NCI-H82 (cell line): ENCODE measurements at regions not wholly inside any gene's neighbourhood (a gene's known extent, or its start where the extent isn't known, plus 50 kb on each side); places are given as distances from the start of the nearest gene placed in this dataset.
A peak's percentile ranks its signal among the peaks of the same experiment; 100 is the strongest.

ENCODE experiments used
- DNase-seq: peaks from one replicate; lab custom pipeline; 2025; lab: John Stamatoyannopoulos, UW

DNA sequence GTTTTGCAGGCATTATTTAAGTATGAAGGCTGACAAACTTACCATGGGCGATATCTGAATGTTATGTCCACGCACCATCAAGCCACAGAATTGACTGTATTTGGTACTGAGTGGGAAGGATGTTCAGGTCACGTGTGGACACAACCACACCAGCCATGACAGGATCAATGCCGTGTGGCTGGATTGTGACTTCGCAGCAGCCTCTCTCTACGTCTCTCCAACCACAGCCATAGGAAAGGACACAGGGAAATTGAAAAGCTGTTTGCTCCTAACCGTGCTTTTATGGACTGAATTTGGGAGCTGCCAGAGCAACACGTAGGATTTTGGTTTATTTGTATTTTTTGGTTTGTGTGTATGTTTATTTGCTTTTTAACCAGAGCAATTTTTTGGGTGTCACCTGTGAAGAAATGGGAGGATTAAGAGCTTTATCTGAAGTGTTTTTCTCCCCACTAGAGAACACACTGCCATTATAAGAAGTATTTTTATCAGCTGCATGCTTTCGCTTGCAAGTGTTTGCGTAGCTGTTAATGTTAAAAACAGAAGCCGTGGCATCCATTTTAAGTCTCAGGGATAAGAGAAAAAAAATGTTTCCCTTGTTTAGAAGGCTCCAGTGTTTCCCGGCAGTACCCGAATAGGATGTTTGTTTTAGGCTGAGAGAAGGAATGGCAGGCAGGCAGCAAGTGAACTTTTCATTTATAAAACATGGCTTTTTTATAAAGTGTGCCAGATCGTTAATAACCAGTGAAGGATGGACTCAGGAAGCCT lies 401.1 kb upstream of the NFE2L3 start:
- DNase-seq = no peak

DNA sequence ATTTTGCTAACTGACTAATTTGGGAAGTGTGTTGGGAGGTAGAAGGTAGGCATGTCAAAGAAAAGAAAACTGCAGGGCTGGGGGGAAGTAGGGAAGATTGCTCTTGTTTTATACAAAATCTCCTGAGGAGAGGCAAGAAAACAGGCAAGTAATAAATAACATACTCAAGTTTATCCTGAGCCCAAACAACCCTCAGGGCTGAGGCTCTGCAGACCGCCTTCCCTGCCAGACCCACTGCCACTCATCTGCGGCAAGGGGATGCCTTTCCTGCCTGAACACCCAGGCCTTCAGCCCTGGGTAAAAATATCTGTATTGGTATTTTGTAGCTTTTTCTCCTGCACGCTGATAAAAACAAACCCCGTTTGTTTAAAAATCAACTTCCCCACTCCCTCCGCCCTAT lies 399.8 kb upstream of the NFE2L3 start:
- DNase-seq = no peak

DNA sequence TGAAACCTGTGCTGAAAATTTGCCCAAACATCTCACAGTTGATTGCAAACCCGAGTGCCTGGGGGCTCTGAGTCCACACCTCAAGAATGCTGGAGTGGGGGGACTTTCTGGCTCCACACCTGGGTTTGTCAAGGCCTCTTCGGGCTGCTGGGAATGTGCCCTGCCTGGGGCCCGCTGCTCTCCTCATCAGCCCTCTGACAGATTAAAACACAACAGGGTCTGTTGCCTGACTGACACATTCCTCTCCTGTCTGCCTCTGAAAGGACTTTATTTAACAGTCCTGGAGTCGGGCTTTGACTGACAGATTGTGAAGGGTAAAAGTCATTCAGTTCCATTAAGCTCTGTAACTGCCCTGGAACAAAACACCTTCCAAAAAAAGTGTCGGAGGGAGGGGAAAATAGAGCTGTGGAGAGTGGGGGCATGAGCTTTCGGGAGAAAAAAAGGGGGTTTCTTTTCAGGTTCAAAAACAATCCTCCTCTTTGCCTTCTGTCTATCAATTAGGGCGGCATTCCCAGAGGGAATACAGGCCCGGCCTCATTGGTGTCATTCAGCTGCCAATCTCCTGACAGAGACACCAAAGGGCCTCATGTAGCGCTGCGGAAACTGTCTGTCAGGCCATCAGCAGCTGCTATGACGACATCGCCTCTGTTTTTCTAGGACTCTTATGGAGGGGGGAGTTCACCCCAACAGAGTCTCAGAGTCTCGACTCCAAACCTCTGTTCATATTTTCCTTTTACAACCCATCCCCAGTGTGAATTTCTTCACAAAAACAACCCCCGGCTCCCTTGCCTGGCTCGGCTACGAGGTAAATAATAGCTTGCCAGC lies 398.8 kb upstream of the NFE2L3 start:
- peak; percentile 33 for DNase-seq

DNA sequence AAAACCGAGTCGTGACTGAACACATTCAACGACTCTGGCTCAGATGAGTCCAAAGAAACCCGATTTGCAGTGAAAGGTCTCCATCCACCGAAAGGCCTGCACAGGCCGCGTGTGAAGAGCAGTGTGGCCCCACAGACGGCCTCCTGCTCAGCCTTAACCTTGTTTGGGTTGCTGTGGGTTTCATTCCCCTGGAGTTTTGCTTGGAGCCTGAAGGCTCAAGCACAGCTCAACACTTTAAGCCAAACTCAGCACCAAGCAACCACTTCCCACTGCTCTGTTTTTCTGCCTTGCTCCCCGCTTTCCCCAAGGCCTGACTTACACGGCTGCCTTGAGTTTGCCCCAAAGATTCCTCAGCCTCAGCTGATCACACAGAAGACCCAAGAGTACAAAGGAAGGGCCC lies 398.2 kb upstream of the NFE2L3 start:
- no peak for DNase-seq

DNA sequence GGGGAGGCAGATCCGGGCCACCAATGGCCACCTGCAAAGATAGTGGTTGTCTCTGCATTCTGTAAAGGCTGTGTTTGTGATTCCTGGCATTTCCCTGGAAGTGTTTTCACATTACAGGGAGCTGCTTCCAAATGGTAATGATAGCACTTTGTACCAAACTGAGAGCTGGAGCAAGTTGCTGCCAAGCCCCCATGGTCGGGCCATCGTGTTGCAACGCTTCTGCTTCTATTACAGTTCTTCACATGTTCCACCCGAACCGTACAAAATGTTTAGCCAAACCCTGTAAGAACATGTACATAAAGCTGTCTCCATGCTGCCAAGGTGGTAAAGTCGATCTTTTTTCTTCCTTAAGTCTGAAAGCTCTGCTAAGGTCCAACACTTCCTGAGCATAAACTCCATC lies 397.7 kb upstream of the NFE2L3 start:
- DNase-seq = no peak

DNA sequence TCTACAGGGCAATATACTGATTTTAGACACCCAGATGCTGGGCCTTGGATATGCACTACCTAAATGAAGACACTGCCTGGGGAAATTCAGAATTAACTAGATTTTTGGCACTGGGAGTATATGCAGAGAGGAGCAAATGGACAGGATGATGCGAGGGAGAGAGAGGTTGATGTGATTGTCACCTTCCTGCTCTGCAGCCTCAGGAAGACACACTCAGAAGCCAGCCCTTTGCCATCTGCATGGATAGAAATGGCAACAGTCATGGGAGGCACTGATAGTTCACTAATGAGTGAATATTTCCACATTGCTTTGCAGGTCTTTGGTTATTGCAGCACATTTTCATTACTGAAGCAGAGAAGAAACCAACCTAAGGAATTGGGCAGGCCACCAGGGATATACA lies 397.2 kb upstream of the NFE2L3 start:
- no peak for DNase-seq

DNA sequence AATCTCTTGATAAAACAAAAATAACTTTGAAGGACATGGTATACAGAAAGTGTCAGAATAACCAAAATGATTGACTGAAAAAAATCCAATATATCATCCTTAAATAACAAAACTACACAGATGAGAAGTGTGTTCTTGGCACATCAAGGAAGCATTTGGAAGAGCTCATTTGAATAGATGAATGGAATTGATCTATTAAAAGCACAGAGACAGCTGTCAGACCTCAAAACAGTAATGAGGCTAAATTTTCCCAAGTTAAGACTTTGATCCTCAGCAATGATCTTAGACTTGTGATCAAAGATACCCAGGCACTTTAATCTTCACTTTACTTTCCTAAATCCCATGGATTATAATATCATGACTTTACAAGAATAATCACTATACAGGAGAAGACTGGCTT lies 395.4 kb upstream of the NFE2L3 start:
- peak; percentile 76 for DNase-seq

DNA sequence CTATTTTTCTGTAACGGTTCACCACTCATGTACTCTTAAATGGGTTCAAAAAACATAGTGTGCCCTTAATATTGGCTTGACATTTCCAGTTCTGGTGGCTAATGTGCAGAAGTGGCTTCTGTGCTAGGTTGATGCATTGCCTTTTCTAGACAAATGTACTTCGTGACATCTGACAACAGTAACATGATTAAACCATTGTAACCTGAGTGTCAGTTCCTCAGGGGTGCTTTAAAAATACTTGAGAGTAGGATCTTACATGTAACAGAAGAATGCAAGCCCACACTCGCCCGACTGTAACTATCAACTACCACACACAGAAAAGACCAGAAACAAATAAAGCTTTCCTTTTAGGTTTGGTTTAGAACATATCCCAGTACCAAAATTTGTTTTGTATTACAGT lies 393.4 kb upstream of the NFE2L3 start:
- no peak for DNase-seq

DNA sequence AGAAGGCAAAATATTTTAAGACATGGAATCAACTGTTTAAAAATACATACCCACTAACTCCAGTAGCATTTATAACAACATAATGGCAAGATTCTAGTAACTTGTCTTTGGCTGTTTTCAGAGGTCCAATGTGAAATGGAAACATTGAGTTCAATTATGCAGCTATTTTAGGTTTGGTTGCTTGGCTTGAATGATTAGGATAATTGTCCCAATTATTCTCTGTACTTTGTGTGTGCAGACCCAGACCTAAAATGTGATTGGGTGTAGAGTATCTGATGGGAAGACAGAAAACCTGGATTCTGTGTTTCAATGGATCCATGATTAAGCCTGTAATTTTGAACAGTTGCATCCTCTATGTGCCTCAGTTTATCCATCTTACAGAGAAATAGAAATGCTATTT lies 392.7 kb upstream of the NFE2L3 start:
- DNase-seq = no peak

DNA sequence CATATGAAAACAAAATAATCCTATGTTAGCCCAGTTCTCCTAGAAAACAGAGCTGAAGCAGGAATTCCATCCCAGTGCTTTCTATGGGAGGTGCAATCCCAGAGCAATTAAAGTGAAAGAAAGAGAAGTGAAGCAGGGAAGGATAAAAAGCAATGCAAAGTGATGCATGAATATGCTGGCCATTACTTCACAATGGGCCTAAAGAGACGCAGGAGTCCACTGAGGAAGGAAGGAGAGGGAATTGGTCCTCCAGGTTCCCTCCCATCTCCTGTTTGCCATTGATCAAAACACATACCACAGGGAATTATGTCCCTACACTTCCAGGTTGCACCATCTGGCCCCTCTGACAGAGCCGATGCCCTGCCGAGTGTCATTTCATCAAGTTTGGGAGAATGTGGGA lies 392.2 kb upstream of the NFE2L3 start:
- DNase-seq = peak; percentile 49

DNA sequence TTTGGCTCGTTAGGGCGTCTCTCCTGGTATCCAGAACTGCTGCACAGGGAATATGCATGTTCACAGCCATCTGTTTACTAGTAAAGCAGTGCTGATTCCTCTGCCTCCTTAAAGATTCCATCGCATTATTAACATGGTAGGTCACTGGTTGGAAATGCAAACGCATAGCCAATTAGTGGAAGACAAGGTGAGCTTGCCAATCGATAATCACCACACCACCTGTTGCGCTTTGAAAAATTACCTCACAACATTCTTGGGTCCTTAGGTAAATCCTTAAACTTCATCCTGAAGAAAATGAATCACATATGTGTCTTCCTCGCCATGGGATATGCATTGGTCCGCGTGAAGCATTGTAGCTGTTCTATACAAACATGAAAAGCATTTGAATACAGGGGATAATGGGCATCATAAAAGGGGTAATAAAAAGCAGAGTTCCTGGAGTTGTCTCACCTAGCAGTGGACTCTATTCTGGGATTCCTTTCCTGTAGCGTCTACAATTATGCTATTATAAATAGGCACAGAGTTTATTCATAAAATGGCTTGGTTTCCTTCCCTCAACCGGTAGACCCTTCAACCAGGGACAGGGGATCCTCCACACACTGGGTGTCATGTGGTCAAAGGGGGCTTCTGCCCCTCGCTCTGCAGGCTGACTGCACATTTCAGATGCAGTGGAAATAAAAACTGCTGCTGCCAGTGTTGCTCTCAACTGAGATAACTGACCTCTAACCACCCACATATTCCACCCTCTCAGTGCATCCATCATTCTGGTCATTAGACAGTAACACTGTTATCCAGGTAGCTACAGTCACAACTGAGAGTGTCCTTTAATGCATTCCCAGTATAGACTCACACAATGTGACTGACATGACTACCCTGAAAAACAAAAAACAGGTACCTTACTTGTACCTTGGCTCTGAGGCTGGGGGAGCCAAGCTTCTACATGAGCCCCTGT lies 389.2 kb upstream of the NFE2L3 start:
- peak; percentile 57 for DNase-seq

DNA sequence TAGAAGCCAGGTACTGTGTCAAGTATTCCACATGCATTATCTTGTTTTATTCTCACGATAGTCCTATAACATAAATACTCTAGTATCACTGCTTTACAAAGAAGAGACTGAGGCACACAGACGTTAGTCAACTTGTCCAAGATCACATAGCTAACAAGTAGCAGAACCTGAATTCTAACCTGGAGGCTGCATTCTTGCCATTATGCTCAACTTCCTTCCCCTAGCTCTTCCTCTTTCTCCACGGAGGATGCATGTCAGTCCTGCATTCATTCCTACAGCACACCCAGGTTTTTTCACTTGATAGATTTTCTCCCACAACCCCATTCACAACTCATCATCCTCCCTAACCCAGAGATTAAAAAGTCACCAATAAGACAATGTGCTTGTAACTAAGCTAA lies 388.5 kb upstream of the NFE2L3 start:
- no peak for DNase-seq

DNA sequence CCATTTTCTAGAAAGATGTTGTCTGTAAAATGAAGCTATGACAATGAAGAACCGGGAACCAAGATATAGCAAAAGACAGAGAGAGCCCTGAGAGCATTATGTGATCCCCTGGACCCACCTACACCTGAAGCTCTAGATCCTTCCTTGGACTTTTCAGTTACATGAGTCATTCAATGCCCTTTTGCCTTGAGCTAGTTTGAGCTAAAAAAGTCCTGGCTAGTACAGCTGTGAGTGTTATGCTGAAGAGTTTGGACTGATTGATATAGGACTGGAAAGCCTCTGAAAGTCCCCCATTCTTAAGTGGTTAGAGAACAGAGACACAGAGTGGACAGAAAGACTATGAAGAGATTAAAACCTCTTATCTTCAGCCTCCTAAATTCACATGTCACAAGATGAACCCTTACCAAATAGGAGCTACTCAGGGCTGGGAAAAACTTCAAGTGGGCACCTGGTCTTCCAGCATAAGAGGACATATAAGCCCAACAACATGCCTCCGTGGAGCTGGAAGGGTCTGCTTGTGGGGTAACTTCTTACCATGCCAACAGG lies 386.8 kb upstream of the NFE2L3 start:
- DNase-seq = no peak

DNA sequence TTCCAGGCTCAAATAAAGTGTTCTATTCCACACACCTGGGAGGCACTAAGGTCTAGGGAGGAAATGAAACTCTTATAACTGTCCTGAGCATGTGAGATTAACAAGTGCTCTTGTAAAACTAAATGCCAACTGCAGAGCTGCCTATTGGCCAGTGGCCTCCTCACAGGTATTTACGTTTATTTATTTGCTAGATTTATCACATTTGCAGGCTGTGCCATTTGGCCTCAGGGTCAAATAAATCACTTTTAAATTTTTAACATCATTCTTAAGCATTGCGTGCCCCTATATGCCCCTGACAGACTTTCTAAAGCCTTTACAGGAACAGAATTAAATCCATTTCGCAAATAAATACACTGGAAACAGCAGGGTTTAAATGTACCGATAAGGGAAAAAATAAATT lies 381.8 kb upstream of the NFE2L3 start:
- DNase-seq = no peak

DNA sequence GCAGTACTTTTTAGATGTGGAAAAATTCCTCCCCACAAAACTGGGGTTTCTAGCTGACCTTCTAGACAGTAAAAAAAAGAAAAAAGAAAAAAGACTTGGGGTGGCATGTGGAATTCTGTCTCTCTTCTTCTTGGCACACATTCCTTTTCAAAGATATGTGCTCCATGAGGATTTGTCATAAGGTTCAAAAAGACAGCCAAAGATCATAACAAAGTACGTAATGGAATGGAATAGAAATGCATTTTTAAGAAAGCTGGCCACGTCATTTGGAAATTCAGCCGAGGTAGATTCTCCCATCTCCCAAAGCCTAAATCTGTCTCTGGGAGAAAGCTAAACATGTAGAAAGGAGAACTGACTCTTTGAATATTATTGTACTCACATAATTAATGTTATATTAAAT lies 381.3 kb upstream of the NFE2L3 start:
- no peak for DNase-seq

DNA sequence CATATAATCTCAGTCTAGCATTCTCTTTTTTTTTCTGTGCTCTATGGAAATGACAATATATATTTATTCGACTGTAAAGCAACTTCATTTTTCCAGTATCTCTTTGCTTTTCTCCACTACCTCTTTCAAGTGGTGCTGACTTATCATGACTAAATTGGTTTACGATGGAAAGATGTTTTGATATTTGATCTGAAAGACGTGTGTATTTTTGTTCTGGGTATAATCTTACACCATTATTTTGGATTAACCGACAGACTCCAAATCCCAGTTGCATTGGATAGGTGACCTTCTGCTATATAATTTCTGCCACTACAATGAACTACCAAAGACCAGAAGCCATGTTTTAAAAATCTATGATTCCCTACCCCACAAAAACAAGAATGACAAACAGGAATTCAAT lies 380.5 kb upstream of the NFE2L3 start:
- peak; percentile 34 for DNase-seq

DNA sequence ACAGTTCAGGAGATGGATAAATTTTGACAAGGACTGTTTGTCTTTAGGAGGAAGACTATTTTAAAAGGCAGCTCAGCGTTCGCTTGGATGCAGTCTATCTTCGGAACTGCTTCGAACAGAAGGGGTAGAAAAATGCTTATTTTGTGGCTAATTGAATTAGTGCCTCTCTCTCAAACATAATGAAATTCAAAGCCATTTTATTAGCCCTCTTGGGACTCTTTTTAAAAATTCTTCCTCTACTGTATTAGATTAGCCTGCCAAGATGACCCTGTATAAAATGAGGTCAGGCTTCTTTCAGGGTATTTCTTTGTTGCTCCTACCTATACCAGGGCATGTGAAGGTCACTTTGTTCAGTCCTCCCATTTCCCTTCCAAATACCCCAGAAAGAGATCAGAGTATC lies 379.2 kb upstream of the NFE2L3 start:
- no peak for DNase-seq

DNA sequence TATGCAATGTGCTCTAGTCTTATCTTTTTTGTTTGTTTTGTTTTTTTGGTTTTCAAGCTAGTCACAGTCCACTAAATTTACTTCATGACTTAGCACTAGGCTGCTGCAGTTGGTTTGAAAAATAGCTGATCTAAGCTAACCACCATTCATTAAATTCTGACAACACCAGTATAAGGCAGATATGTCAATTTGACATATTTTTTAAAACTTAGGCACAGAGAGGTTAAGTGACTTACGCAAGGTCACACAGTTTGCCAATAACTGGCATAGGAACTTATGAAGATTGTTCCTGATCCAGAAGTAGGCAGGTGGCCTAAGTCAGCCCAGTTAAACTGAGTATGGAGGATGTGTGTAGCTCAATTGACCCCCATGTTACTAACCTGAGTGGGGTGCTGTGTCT lies 377.3 kb upstream of the NFE2L3 start:
- no peak for DNase-seq

DNA sequence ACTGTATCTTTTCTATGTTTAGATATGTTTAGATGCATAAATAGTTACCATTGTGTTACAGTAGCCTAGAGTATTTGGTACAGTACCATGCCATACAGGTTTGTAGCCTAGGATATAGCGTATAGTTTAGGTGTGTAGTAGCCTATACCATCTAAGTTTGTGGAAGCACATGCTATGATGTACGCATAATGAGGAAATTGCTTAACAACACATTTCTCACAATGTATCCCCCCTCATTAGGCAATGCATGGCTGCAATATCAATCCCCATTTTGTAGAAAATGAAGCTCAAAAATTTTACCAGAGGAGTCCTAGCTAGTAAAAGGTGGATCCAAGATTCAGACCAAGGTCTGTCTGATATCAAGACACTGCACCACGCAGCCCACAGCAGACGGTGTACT lies 376.4 kb upstream of the NFE2L3 start:
- DNase-seq = no peak

DNA sequence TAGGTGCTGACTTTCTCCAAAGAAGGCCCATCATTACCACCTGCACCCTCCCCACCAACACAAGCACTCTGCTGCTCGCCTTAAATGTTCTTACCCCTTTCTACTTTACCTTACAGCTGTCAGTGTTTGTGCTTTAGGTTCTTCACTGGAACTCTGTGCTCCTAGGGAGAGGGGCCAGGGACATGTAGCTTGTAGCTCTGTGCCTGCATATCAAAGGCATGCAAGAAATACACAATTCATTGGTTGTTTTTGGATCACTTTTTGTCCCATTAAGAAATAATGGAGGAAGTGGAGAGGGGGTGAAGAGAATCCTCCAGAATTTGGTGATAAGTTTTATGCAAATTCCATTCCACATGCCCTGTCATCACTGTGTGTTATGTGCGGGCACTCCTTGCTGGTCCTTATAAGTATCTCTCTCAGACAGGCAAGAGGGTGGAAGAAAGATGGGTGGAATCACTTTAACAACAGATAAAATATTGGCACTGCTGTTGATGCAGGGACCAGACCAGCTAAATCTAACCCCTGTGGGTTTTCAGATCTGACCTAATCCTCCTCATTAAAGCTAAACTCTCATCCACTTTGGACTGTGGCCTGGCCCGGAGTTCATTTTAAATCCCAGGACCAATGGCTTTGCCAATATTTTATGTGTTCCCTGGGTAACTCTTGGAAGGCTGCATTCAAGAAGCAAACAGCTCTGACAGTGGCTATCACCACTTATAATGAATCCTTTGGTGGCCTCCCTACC lies 375.8 kb upstream of the NFE2L3 start:
- DNase-seq = peak; percentile 70

DNA sequence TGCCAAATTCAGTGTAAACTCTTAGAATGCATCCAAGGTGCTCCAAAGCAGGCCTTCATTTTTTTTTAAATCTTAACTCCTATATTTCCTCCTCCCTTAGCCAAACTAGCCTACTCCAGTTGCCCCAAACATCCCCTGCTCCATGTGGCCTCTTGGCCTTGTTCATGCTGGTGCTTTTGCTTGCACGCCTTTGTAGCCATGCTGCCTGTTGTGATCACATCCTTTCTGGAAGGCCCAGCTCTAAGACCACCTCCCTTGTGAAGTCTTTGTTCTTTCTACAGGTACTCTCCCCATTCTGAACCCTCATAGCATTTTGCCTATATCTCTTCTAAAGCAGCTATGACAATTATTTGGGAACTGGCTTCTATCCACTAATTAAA lies 375.3 kb upstream of the NFE2L3 start:
- DNase-seq = no peak
